HS-5 (cell line): ENCODE measurements at regions not wholly inside any gene's neighbourhood (a gene's known extent, or its start where the extent isn't known, plus 50 kb on each side); places are given as distances from the start of the nearest gene placed in this dataset.

Experiments used
- DNase-seq: peaks from one replicate; pipeline ENCODE4 v3.0.0-alpha.2; 2012; ENCODE audit warnings: low read depth

DNA sequence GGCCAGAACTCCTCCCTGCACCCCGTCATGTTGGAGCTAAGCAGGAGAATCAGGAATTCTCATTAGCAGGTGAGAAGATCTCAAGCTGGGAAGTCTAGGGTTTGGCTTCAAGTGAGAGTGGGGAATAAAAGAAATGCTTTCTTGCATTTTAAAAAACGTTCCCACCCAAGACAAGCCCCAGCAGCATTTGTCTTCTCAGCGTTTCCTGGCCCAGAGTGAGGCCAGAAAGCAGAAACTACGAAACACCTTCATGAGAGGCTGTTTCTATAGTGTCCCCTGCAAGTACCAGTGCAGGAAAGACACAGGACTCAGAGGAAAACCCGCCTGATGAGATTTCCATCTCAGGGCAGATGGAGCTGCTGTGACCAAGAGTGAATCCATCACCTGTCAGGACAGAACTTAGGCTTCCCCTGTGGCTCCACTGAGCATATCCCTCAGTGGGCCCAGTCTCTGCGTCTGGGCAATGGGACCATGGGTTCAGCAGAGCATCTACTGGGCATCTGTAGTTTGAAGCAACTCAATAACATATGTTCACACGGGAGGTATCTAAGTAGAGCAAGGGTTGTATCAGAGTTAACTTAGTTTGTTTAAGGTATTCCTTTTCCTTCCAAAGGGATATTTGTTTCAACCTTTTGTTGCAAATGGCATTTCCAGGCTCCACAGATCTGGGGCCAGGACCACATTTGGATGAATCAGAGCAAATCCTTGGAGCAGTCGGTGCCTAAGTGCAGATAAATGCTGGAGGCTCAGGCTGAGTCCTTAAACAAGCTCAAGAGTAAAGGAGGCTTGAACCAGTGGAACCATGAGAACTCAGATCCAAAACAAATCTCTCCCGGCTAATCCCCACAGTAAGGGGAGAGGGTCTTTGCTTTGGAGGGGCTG, 548.3 kb downstream of the MIAT start:
- DNase-seq, result no peak

GRCh38 chr22:27206374-27207133, 549.2 kb downstream of the MIAT start:
- no peak for DNase-seq

DNA sequence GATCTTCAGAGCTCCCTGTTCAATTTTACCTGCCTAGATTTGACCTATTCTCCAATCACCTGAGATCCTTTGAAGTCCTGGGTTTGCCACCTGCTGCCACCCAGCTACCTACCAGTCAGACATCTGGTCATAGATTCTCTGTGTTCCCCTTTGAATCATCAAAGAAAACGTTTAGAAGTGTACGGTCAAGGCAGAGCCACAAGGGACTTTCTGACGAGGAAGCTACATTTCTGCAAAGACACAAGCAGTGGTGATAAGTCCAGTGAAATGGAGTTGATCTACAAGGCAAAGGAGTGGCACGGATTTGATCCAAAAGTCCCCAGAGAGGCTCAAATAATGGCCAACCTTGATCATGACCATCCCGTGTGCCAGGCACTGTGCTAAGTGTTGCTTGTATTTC, 549.9 kb downstream of the MIAT start:
- no peak for DNase-seq

- no peak for DNase-seq
These were observed 550.5 kb downstream of the MIAT start for GRCh38 chr22:27207907-27208306.

DNA sequence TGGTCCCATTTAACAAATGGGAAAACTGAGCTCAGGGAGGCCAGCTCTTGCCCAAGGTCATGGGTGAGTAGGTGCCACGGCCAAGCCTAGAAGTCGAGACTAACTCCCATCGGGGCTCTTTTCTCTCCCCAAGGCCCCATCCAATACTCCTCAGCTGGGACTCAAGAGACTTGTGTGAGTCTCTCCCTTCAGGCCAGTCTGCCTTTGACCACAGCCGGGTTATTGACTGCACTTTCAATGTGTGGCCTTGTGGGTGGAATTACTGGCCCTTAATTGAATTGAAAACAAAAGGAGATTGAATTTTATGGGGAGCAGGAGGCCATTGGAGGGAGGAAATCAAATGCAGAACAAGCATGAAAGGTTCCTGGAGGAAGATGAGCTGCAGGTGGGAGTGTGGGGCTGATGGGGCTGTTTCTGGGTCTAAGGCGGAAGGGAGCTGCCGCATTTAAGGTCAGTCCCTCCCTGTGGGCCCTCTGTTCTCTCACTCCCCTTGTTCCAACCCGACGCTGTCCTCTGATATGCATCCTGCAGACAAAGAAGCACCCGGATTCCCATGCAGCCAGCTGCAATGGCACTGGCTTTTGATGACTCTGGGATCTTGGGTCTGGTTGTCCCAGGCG, 552.8 kb downstream of the MIAT start:
- no peak for DNase-seq

- DNase-seq, result no peak
These were observed 554.7 kb downstream of the MIAT start for GRCh38 chr22:27212102-27212501.

DNA sequence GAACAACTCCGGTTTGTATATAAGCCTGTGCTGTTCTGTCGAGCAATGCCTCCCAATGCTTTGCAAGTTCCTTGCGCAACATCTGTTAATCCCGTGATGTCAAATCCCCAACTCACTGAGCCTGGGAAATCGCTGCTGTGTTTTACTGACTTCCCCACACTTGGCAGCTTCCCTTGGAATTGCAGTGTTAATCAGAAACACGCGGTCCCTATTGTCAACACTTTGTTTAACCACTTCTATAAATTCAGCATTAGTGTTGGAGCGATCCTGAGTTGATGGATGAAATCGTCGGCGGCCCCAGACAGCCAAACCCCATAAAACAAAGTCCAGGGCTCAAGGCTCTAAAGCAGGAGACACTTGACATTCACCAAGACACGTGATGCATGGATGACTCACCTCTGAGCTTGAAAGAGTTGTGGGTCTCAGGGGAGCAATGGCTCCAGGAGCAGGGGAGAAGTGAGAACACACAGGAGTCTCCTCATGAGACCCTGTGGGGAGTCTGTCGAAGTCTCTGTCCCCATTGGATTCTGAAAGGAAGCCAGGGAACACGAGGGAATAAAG, 555.3 kb downstream of the MIAT start:
- DNase-seq, result peak; percentile 71

DNA sequence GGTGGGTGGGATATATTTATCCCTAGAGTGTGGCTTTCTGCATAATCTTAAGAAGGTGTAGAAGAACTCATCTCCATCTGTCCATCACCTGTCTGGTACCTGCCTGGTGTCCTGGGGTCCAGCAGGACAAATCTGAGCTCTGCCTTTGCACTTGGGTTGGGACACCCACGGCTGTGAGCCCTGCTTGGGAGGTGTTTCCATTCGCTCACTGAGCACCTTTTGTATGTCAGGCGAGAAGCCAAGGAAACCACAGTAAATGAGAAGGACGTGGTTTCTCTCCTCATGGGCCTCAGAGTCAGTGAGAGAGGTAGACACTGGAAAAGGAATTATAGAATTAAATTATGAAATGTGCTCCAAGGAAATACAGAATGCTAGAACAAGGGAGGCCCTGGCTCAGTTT, 555.9 kb downstream of the MIAT start:
- no peak for DNase-seq

GRCh38 chr22:27213766-27214581, 556.6 kb downstream of the MIAT start:
- DNase-seq, result no peak

DNA sequence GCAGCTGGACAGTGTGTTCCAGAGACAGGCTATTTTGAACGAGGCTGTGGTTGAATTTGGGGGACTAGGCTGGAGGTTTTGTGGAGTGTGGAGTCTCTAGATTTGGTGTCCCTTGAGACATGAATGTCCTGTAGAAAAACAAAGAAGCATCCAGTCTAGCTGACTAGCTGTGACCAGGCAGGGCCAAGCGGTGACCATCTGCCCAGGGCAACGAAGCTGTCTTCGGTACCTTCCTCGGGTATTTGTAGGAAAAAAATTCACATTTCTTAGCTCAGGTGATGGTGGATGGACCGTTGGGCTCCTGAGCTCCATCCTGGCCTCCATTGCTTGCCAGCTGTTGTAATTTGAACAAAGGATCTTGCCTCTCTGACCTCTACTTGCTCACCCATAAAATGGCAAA, 557.3 kb downstream of the MIAT start:
- no peak for DNase-seq

DNA sequence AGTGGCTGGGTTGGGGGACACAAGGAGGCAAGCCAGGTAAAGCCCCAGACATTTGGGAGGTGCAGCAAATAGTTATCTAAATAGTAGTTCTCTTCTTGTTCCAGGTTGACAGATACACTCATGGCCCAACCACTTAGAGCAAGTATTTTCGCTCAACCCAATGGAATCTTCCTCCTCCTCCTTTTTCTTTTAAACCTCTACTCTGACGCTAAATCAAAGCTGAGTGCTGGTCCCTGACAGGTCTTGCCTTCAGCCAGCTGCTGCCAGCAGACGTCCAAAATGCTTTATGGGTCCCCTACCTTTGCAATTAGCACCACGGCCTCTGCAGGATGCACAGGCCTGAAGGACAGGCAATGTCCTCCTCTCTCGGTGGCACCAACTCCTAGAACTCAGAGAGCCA, 558.5 kb downstream of the MIAT start:
- DNase-seq, result no peak

GRCh38 chr22:27216444-27216843, 559.1 kb downstream of the MIAT start:
- no peak for DNase-seq

GRCh38 chr22:27217154-27217553, 559.8 kb downstream of the MIAT start:
- DNase-seq, result no peak

- DNase-seq, result no peak
These were observed 560.9 kb downstream of the MIAT start for GRCh38 chr22:27218012-27218920.

DNA sequence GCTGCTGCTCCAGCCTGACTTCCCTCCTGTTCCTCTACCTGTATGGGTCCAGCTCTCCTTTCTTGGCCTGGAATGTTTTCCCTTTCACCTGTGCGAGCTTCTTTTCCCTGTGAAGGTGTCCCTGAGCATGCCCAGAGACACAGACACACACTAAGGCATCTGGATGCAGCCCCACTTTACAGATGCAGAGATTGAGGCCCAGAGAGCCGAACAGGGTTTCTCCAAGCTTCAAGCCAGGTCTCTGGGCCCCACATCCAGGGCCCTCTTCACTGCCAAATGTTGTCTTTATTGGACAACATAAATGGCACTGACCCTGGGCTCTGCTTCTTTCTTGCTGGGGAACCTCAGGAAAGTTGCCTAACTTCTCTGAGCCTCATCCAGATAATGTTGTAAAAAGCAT, 561.6 kb downstream of the MIAT start:
- no peak for DNase-seq

DNA sequence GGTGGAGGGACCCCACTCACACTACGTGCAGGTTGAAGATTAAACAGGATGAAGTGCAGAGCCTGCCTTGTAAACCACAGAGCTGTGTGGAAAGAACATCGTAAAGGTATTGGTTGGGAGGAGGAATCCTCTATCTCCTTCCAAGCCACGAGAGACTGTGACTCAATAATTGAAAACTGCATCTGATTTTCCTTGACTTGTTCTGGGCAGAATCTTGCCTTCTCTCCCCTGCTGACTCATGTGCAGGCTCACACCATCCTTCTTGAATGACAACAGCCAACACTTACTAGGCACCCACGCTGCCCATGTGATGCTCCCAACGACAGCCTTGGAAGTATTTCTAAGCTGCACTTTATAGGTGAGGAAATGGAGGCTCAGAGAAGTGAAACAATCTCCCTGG, 563.0 kb downstream of the MIAT start:
- DNase-seq, result peak; percentile 66

DNA sequence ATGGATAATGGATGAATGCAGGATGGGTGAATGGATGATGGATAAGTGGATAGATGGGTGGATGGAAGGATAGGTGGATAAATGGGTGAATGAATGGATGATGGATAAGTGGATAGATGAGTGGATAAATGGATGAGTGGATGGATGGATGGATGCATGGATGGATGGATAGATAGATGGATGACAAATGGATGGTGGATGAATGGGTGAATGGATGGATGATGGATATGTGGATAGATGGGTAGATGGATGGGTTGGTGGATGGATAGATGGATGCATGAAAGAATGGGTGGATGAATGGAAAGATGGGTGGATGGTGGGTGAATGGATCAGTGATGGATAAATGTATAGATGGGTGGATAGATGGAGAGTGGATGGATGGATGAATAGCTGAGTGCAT, 564.8 kb downstream of the MIAT start:
- DNase-seq, result no peak

DNA sequence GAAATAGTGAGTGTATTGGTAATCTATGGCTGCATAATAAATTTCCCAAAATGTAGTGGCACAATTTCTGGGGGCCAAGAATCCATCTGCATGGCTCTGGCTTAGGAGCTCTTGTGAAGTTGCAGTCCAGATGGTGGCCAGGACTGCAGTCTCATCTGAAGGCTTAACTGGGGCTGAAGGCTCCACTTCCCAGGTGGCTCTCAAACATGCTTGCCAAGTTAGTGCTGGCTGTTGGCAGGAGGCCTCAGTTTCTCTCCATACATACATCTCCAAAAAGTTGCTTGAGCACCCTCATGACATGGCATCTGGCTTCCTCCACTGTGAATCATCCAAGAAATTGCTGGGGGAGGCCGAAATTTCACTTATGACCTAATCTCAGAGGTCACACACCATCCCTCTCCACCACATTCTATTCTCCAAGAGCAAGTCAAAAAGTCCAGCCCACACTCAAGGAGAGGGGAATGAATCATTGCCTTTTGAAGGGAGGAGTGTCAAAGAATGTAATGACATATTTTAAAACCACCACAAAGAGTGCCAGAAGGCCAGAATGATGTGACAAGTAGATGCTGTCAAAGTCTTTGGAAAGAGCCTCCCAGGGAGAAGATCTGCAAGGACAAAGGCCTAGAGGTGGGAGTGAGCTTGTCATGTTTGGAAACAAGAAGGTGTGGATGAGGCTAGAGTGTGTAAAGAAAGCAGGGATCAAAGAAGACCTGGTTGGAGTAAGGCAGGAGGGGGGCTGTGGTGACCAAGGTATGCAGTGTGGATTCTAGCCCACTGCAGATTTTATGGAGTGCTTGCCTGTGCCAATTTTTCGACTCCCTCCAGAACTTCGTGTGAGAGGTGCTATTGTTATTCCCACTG, 566.2 kb downstream of the MIAT start:
- peak; percentile 85 for DNase-seq

GRCh38 chr22:27224485-27225374, 567.3 kb downstream of the MIAT start:
- DNase-seq, result no peak
